IMR-90 (cell line): ENCODE measurements at regions not wholly inside any gene's neighbourhood (a gene's known extent, or its start where the extent isn't known, plus 50 kb on each side); places are given as distances from the start of the nearest gene placed in this dataset.

ENCODE experiments used
- NFE2L2 ChIP-seq: fragments of 150-350 bp; IDR thresholded peaks from 2 replicates; pipeline ENCODE4 v1.6.1; 2016; ENCODE audit warnings: low read depth, mild to moderate bottlenecking, low read length
- TF ChIP-seq, protein P1 (sequence below): conservative IDR thresholded peaks from 2 replicates; pipeline ENCODE4 v1.5.1; 2012; ENCODE audit warnings: mild to moderate bottlenecking, low read depth, low read length, improper control_type of control experiment

DNA sequence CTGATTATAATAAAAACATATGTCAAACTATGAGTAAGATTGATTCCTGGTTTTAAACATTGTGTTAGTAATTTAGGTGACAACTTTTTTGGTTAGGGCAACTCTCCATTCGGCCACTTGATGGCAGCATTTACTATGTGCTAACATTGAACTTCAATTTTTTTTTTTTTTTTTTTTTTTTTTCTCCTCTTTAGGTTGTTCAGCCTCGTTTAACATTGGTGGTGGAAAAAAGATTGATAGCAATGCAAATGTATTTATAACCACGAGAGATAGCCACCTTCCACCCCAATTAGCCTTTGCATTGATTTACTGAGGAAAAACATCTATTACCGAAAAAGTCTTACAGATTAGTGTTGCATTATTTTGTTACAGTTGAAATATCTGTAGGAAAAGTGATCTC, 159.1 kb downstream of the CSNK1G3 start:
- no peak for TF ChIP-seq NFE2L2
- TF ChIP-seq, protein P1, sequence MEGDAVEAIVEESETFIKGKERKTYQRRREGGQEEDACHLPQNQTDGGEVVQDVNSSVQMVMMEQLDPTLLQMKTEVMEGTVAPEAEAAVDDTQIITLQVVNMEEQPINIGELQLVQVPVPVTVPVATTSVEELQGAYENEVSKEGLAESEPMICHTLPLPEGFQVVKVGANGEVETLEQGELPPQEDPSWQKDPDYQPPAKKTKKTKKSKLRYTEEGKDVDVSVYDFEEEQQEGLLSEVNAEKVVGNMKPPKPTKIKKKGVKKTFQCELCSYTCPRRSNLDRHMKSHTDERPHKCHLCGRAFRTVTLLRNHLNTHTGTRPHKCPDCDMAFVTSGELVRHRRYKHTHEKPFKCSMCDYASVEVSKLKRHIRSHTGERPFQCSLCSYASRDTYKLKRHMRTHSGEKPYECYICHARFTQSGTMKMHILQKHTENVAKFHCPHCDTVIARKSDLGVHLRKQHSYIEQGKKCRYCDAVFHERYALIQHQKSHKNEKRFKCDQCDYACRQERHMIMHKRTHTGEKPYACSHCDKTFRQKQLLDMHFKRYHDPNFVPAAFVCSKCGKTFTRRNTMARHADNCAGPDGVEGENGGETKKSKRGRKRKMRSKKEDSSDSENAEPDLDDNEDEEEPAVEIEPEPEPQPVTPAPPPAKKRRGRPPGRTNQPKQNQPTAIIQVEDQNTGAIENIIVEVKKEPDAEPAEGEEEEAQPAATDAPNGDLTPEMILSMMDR = peak; percentile 85
